ENCODE measurements at regions not wholly inside any gene's neighbourhood (a gene's known extent, or its start where the extent isn't known, plus 50 kb on each side); places are given as distances from the start of the nearest gene placed in this dataset.
"Not testable (repeated sequence)": the region's sequence is repeated elsewhere in the genome, so short reads cannot be mapped to it uniquely, and the experiment has no call there.

DNA sequence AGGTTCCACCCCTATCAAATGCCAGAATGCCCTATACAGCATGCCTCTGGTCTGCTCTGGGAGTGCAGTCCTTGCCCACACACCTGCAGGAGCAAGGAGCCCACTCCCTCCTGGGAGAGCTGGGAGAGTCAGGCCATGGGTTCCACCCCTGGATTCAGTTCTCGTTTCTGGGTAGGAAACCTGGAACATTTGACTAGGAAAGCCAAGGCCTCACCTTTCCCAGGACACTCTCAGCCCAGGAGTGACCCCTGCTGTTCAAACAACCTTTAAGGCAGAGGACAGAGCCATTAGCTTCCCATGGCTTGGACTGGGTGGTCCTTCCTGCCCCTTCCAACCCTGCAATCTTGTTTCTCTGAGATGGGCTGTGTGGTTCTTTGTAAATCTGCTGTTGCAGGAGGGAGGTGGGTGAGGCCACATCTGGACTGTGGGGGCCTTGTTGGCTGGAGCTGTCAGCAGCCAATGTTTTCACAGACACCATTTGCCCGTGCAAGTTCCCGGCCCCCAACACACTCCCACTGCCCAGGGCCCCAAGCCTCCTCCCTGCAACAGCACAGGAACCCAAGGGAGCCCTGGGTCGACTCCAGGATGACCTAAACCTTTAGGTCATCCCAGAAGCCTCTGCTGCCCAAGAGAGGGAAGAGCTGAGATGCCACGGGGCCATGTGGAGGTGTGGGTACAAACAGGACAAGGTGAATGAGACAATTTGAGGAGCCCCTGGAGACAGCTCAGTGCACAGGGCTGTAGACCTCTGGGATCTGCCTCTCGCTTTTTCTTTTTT is 104.4 kb downstream of the PJA1 start:
- no peak for DNase-seq

DNA sequence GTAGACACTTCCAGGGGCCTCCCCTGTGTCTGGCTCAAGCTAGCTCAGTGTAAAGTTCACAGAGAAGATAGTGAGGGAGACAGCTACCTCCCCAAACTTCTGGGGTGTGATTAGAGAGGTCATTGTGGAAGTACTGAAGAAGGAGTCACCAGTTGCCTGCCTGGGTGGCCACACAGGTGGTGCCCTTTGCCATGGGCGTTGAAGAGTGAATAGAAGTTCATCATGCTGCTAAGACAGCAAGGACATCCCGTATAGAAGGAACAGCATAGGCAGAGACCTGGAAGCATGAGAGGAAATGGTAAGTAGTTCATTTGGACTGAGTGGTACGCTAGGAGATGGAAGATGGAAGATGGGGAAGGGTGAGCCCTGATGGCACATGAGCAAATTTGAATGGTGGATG is 110.1 kb downstream of the PJA1 start:
- DNase-seq, result no peak

DNA sequence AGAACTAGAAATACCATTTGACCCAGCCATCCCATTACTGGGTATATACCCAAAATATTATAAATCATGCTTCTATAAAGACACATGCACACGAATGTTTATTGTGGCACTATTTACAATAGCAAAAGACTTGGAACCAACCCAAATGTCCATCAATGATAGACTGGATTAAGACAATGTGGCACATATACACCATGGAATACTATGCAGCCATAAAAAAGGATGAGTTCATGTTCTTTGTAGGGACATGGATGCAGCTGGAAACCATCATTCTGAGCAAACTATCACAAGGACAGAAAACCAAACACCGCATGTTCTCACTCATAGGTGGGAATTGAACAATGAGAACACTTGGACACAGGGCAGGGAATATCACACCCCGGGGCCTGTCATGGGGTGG is 110.8 kb downstream of the PJA1 start:
- not testable (repeated sequence) for DNase-seq

DNA sequence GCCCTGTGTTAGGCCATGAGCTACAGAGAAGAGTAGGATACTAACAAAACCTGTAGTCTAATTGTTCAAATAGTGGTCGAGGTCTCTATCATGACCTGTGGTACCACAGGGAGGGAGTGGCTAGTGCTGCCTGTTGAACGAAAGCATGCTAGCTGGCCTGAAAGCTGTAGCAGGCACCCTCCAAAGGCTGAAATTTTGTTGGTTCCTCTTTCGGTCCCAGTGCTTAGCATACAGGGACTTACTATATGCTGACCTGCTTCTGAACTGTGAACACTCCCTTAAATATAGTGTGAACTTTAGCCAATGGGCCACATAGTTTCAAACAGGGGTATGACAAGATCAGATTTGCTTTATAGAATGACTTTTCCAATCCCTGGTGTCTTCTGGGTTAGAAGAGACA is 113.4 kb downstream of the PJA1 start:
- DNase-seq, result no peak

DNA sequence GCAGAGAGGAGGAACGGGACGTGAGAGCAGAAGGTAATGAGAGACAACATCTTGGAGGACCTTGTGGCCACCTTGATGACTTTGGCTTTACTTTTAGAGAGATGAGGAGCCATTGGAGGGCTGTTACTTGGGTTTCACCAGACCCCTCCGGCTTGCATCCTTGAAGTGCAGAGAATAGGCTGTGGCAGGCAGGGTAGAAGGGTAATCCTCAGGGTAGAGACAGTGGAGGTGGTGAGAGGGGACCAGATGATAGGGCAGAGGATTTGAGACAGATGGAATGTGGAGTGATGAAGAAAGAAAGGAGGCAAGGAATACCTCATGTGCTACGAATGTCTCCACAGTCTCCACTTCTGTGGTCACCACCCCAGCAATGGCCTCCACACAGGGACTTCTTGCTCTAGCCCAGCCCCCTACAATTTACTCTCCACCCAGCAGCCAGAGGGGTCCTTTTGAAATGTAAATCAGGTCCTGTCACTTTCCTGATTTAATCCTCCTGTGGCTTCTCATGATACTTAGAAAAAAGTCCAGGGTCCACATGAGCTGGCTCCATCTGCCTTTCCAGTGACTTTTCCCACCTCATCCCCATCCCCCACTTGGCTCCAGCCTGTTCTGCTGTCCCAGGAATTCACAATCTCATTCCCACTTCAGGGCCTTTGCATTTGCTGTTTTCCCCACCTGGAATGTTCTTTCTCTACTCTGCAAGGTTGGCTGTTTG is 115.0 kb downstream of the PJA1 start:
- no peak for DNase-seq

DNA sequence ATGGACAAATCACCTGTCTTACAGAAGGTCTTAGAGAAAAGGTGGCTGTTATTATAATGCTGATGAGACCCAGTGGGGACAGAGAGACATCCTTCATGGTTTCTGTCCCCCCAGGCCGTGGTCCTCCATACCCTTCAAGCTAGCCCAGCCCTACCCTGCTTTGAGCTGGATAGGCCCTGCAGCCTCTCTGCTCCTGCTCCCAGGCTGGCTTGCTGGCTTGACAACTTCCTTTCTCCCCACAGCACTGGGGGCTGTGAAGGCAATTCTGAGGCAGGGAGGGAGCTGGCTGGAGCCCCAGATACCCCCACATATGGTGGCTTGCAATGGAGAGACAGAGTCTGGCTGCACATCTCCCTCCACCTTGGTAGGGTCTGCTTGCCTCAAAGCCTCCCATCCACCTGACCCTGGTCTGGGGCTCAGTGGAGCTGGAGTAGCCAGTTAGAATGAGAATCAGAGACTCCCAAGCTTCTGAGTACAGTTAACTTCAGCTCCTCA is 118.2 kb downstream of the PJA1 start:
- no peak for DNase-seq

DNA sequence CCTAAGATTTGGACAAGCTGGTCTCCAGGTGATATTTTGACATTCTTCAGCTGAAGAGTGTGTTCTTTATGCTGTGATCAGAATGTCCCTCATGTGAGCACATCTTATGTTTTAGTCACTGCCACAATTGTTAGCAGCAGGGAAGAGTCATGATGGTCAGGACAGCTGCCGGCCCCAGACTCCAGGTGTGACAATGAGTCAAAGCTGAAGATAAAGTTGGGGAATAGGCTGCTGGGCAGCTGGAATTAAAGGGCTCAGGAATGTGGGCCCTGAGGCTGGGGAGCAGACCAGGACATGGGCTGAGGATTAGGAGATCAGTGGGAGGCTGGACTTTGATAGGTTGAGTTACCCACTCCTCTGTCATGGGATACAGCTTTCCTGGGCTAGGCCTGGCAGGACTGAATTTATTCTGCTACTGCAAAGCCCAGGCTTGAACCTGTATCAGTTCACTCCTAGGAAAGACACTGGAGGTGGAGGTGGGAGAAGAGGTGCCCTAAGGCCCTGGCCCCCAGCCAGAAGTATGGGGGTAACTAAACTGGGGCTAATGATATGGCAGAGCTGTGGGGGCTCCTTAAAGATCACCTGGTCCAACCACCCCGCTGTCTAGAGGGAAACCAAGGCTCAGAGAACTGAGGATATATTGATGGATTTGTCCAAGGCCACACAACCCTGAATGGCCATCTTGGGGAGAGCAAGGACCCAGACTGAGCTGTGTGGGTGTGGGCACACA is 119.5 kb downstream of the PJA1 start:
- no peak for DNase-seq

DNA sequence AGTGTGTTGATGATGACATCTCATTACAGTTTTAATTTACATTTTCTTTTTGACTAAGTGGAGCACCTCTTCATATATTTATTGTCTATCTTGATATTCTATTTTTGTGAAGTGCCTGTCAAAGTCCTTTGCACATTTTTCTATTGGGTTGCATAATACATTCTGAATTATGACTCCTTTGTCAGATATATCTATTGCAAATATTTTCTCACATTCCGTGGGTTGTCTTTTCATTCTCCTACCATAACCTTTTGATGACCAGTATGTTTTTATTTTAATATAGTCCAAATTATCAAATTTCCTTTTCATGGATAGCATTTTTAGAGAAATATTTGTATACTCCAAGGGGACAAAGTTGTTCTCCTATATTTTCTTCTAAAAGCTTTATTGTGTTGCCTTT is 126.4 kb downstream of the PJA1 start:
- no peak for DNase-seq

DNA sequence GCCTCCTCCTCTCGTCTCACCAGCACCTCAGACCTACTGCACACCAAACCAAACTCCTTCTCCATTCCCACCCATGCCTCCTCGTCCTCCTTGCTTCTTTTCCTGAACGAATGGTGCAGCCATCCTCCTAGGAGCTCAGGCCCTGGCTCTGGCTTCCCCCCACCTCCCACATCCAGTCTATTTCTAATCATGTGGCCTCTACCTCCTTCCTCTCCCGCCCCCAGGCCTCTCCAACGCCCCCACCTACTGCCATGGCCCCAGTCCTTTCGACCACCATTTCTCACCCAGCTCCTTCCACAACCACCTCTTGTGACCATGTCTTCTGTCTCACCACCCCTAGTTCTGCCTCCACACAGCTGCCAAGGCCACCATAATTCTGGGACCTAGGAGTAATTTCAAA is 127.1 kb downstream of the PJA1 start:
- no peak for DNase-seq

DNA sequence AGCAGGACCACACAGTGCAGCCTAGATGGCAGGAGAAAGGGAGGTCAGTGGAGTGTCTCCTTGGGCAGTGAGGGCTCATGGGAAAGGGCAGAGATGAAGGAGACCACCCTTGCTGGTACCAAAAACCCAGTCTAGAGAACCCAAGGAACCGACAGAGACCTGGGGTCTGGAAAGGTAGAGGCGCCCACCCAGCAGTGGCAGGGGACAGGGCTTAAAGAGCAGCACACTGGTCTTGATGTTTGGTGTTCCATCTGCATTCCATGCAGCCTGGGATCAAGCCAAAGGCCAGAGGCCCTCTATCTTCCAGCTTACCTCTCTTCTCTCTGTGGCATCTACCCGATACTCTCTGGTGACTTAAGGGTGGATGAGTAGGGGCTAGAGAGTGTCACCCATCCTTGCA is 127.5 kb downstream of the PJA1 start:
- no peak for DNase-seq

DNA sequence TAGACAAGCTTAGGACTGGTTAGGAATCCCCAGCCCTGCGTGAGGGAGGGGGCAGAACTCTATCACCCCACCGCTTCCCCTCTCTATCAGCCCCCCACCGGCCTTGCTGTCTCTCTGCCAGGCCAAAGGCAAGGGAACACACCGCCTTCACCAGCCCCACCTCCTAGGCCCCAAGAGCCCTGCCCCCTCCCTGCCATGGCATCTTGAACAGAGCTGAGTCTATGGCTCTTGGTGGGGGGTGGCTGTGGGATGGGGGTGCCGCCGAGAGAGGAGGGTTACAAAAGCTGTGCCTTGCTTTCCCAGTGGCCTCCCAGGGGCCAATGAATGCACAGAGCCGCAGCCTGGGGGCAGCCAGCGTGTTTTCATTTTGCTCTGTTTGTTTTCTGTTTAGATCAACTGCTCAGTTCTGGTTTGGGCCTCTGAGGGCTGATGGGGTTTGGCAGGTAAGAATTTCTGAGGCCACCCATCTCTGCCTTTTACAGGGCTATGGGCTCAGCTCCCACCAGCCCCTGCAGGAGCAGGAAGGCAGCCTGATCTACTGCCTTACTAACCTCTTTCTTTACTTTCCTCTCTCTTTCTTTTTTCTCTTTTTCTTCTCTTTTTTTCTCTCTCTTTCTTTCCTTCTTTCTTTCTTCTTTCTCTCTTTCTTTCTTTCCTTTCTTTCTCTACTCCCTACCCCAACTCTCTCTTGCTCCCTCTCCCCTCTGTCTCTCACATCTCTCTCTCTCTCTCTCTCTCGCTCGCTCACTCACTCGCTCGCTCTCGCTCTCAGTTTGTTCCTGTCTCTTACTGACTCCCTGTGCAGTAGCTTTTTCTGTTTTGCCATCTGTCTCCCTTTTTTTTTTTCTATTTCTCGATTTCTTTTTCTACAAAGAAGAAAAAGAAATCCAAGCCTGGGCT is 128.3 kb downstream of the PJA1 start:
- no peak for DNase-seq

DNA sequence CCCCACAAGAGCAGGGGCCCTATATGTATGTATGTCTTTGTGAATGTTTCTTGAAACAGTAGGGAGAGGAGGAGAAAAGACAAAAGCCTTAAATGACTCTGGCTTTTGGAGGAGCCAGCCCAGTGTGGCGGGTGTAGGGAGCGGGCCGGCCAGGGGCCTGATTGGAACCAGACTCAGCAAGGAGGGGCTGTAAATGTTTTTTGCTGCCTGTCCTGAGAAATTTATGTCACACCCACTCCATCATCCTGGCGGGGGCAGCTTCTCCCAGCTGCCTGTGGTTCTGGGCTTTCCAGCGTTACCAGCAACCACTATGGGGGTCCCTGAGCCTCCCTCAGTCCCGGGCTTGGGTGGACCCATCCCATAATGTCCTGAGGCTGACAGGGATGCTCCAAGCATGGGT is 130.8 kb downstream of the PJA1 start:
- DNase-seq, result no peak

DNA sequence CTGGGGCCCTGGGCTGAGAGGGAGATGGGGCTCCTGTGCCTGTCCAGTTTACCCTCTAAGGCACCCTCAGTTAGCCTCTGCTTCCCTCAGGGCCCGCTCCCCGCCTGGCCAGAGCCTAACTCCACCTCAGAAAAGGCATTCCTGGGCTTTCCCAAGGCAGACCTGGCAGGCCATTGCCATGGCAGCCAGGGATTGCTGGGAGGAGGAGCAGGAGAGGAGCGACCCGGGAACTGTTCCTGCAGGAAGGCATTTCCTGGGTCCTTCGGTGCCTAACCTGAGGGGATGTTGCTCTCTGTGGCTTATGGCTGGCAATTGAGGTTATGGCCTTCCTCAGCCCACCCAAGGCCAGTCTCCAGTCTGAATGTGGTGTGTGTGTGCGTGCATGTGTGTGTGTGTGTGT is 131.3 kb downstream of the PJA1 start:
- DNase-seq, result no peak

DNA sequence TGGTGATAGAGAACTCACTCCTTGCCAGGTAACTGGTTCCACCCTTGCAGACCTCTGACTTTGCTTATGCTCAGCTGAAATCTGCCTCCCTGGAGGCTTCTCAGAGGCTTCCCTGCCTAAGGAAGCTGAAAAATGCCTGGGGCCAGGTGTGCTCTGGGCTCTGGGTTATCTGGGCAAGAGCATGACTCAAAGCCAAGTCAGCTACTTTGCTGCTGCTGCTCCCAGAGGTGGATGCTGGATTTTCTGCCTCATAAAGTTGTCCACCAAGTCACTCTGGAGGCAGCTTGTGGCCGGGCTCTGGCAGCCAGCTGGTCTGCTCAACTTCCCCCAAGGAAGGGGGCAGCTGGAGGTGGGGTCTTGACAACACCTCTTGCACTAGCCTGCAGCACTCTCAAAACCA is 132.7 kb downstream of the PJA1 start:
- DNase-seq, result no peak

DNA sequence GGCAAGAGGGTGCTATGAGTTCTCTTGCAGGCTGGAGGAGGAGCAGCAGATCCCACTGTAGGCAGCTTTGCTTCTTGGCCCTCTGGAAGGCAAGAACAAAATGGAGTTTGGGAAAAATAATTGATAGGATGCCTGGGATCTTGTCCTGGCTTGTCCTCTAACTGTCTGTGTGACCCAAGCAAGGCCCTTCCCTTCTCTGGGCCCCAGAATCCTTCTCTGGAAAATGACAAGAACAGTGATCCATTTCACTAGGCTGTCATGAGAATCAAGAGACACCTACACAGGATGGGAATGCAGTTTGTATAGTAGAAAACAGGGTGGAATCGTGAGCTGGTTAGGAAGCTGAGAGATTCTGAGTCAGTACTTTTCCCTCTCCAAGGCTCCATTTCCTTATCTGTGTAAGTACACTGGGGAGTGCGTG is 133.3 kb downstream of the PJA1 start:
- DNase-seq, result no peak

DNA sequence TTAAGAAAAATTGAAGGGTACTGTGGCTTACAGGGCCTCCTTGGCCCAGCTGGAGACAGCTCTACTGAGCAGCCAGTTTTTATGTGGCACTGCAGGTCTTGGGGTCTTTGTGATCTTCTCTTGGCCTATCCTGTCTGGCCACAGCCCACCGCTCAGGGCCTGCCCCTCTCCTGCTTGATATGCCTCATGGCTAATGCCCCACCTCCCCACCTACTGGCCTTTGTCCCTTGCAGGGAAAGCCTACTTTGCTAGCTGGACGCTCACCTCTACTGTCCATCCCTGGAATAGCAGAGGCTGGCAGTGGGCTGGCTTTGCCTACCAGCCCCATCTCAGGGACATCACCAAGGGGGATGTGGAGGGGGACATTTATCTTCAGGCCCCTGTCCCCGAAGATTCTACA is 134.1 kb downstream of the PJA1 start:
- DNase-seq, result no peak

DNA sequence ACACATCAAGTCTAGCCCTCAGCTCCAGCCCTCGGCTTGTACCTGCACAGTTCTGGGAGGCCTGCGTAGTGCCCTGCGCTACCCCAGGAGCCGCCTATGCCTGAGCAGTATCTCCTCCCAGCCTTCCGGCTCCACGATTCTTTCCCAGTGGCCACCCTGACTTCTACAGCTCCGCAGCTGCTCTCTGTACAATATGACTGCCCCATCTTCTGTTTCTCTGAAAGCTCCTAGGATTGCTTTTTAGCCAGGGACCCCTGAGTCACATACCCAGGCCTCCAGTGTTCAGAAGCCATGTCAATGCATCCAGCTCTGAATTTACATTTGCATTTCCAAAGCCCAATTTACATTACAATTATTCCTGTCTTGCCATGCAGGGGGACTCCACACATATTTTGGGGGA is 135.5 kb downstream of the PJA1 start:
- no peak for DNase-seq

DNA sequence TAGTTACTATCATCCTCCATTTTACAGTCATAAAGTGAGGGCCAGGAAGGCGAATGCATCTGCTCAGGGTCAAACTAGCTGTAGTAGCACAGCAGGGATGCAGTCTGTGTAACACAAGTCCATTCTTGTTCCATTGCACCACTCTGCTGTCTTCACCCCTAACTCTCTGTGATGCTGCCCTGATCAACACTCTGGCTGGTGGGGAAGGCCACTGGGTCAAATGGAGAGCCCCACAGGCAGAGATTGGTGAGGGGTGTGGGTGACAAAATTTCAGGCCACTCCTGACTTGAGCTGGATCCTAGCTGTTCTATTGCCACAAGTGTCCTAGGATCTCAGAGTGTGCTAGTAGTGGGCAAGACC is 136.5 kb downstream of the PJA1 start:
- no peak for DNase-seq

DNA sequence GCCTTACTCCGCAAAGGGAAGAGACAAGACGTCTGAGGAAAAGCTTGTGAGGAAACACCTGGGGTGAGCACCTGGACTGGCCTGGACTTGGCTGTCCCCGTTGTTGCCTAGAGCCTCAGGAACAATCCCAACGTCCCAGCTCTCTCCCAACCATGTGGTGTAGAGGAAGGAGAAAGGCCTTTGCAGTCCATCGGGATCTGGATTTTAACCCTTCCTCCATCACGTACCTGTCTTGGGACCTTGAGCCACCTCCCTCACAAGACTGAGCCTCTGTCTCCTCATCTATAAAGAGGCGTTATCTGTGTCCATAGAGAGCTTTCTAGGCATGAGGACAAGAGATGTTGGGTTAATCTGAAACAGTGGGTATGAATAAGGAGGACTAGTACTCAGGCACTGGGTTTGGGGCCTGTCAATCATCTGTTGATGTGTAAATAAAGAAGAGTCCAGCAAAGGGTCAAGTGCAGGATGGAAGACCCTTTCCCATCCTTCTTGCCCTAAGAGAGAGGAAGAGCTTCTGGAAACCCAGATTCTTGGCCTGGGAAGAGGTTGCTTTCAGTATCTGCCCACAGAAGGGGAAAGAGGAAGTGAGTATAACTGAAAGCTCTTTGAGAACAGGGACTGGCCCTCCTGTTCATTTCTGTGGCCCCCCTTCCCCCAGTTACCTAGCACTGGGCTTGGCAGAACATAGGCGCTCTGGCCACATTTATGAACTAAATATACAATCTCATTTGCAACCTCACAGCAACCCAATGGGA is 137.1 kb downstream of the PJA1 start:
- DNase-seq, result no peak

DNA sequence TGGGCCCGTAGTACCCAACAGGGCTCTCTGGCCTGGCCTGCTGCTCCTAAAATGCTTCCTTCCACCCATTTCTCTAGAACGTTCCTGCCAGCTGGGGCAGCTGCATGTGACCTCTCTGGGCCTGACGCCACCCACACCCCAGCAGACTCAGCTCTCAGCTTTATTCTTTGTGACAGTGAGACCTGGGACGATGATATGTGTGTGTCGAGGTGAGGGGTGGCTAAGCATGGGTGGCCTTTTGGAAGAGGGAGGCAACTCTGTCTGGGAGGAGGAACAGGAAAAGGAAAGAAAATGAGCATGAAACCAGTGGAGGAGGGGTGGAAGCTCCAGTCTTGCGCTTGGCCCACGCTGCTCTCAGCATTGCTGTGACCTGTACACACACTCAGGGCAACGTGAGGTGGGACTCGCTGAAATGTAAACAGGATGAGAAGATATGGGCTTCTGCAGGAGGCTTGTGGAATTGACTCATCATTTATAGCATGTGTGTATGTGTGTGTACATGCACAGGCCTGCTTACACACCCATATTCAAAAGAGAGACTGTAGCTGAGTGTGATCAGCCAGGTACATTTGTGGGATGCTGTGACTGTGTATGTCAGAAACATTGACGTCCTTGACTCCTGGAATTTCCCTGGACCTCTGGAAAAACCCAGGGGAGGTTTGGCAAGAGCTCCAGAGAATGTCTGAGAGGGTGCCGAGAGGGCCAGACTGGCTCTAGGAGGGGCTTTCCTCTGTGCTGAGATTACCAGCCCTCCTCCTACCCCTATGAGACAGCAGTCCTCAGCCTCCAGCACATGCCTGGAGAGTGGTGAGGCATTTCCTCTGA is 137.9 kb downstream of the PJA1 start:
- DNase-seq, result no peak

DNA sequence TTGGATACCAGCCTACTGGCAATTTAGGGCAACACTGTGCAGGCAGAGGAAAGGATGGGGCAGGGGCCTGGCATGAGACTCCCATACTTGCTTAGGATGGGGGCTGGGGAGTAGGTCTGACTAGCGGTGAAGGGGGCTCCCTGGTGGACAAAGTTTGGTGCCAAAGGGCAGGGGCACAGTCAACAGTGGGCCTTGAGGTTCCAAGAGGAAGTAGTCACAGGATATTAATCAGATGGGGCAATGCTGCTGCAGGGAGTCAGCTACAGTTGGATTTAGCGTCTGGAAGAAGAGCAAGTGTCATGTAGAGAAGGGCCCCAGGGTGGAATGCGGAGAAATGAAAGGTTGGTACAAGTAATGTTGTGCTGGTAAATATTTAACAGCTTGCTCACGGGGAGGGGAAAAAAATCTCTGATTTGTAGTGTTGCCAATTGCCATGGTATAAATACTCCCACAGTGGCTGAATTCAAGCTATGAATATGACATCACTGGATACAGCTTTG is 139.4 kb downstream of the PJA1 start:
- no peak for DNase-seq

Measured in CD4-positive, alpha-beta T cell treated with Interleukin-6 for 4 hours (primary cell).